ENCODE measurements at regions not wholly inside any gene's neighbourhood (a gene's known extent, or its start where the extent isn't known, plus 50 kb on each side); places are given as distances from the start of the nearest gene placed in this dataset.

DNA sequence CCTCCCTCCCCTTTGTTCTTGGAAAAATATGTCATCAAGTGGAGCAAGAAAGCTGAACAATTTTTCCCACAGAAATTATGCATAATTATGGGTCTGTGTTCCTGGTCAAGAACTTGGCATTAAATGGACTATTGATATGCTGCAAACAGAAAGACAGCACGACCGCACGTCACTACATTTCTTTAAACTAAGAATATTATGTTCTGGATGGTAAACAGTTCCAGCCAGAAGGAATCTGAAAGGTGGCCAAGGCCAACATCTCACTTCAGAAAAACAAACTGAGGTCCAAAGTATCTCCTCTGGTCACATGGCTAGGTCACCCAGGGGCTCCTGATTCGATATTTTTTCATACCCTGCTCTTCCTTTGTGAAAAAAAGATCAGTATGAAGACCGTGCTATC is 173.3 kb upstream of the GAS1 start:
- H3K27ac ChIP-seq (ENCODE audit: low read depth in 1 of 2, low read length in 1 of 2): no peak overlapping the region
- H3K9me3 ChIP-seq (ENCODE audit: control insufficient read depth in 4 of 4, insufficient read depth in 3 of 4, low read length in 3 of 4): no peaks in the 10 kb centered on the region
- TF ChIP-seq, protein P1, sequence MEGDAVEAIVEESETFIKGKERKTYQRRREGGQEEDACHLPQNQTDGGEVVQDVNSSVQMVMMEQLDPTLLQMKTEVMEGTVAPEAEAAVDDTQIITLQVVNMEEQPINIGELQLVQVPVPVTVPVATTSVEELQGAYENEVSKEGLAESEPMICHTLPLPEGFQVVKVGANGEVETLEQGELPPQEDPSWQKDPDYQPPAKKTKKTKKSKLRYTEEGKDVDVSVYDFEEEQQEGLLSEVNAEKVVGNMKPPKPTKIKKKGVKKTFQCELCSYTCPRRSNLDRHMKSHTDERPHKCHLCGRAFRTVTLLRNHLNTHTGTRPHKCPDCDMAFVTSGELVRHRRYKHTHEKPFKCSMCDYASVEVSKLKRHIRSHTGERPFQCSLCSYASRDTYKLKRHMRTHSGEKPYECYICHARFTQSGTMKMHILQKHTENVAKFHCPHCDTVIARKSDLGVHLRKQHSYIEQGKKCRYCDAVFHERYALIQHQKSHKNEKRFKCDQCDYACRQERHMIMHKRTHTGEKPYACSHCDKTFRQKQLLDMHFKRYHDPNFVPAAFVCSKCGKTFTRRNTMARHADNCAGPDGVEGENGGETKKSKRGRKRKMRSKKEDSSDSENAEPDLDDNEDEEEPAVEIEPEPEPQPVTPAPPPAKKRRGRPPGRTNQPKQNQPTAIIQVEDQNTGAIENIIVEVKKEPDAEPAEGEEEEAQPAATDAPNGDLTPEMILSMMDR (IDR thresholded peaks at IDR 0.05; ENCODE audit: control extremely low read depth, extremely low read depth): no peak

GRCh38 chr9:87122947-87123685 is 175.8 kb upstream of the GAS1 start:
- no peak overlapping the region for H3K4me3 ChIP-seq
- ATAC-seq (ENCODE audit: insufficient read depth, low FRiP score) (no peak), DNase-seq (no peak)
- no peaks in the 10 kb centered on the region for H3K36me3 ChIP-seq (ENCODE audit: control insufficient read depth in 4 of 4, insufficient read depth in 4 of 4, low read length in 4 of 4)
- 41 to 58% methylated on average over 6 of the region's 6 CpGs for WGBS, 2 donors
- no peaks in the 10 kb centered on the region for H3K9me3 ChIP-seq (ENCODE audit: control insufficient read depth in 4 of 4, insufficient read depth in 3 of 4, low read length in 3 of 4)
- H3K9ac ChIP-seq (ENCODE audit: insufficient read depth in 1 of 2, low read length in 2 of 2): no peak overlapping the region
- TF ChIP-seq, protein P1 (IDR thresholded peaks at IDR 0.05; ENCODE audit: control extremely low read depth, extremely low read depth): no peak
- peaks cover 2 to 22% (median 9%) of the 10 kb centered on the region in 5 donors for H3K4me1 ChIP-seq (ENCODE audit: control insufficient read depth in 5 of 5, insufficient read depth in 5 of 5, low read length in 5 of 5)
- H3K27me3 ChIP-seq (ENCODE audit: control insufficient read depth in 3 of 3, insufficient read depth in 3 of 3, low read length in 2 of 3): no peaks in the 10 kb centered on the region
- no peak overlapping the region for H3K27ac ChIP-seq (ENCODE audit: low read depth in 1 of 2, low read length in 1 of 2)

More for the DNA sequence above, 173.3 kb upstream of the GAS1 start:
- Histone ChIP-seq H3K36me3 (ENCODE audit: control insufficient read depth in 4 of 4, insufficient read depth in 4 of 4, low read length in 4 of 4) (no peaks in the 10 kb centered on the region), H3K27me3 (ENCODE audit: control insufficient read depth in 3 of 3, insufficient read depth in 3 of 3, low read length in 2 of 3) (no peaks in the 10 kb centered on the region), H3K4me3 (no peak overlapping the region), H3K4me1 (ENCODE audit: control insufficient read depth in 5 of 5, insufficient read depth in 5 of 5, low read length in 5 of 5) (peaks cover 2 to 26% (median 10%) of the 10 kb centered on the region in 5 donors), H3K9ac (ENCODE audit: insufficient read depth in 1 of 2, low read length in 2 of 2) (no peak overlapping the region)
- DNase-seq: peak in 2 of 3 donors; percentile 32 to 34
- no peak for ATAC-seq (ENCODE audit: insufficient read depth, low FRiP score)
- WGBS, 2 donors: 75 to 79% methylated on average over 5 of the region's 5 CpGs

DNA sequence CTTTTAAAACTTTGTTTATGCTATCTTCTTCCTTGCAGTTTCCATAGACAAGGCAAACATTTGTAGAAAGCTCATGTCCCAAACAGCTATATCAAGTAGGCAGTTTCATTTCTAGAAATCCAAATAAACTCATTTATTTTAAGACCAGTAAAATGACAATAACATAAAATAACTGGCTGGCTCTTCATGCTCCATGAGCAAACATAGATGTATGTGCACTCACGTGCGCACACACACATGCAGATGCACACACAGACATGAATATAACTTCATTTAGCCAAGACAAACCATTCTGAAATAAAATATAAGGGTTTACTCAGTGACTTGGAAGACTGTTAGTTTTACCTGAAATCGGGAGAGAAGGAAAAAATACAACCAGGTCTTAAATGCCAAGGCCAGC is 176.5 kb upstream of the GAS1 start:
- H3K27me3 ChIP-seq (ENCODE audit: control insufficient read depth in 3 of 3, insufficient read depth in 3 of 3, low read length in 2 of 3): no peaks in the 10 kb centered on the region
- H3K4me3 ChIP-seq: no peak overlapping the region
- no peaks in the 10 kb centered on the region for H3K9me3 ChIP-seq (ENCODE audit: control insufficient read depth in 4 of 4, insufficient read depth in 3 of 4, low read length in 3 of 4)
- H3K36me3 ChIP-seq (ENCODE audit: control insufficient read depth in 4 of 4, insufficient read depth in 4 of 4, low read length in 4 of 4): no peaks in the 10 kb centered on the region
- TF ChIP-seq, protein P1 (IDR thresholded peaks at IDR 0.05; ENCODE audit: control extremely low read depth, extremely low read depth): no peak
- no peak overlapping the region for H3K9ac ChIP-seq (ENCODE audit: insufficient read depth in 1 of 2, low read length in 2 of 2)
- H3K4me1 ChIP-seq (ENCODE audit: control insufficient read depth in 5 of 5, insufficient read depth in 5 of 5, low read length in 5 of 5): peaks cover 2 to 22% (median 9%) of the 10 kb centered on the region in 5 donors
- DNase-seq: no peak
- no peak for ATAC-seq (ENCODE audit: insufficient read depth, low FRiP score)
- WGBS, 2 donors: 84 to 96% methylated on average over 3 of the region's 3 CpGs
- H3K27ac ChIP-seq (ENCODE audit: low read depth in 1 of 2, low read length in 1 of 2): no peak overlapping the region

Measured in lung (tissue), 11 donors.